Activated CD4-positive, alpha-beta T cell treated with anti-CD3 and anti-CD28 coated beads for 24 hours (primary cell): ENCODE measurements at regions not wholly inside any gene's neighbourhood (a gene's known extent, or its start where the extent isn't known, plus 50 kb on each side); places are given as distances from the start of the nearest gene placed in this dataset.

Experiments used
- DNase-seq, 2 donors: peaks; one replicate each; pipeline ENCODE4 v3.0.0-alpha.2; 2020; ENCODE audit warnings: low read depth in 2 of 2

GRCh38 chr6:163955756-163956155, 541.2 kb downstream of the QKI start:
- no peak for DNase-seq

- no peak for DNase-seq
Measured at GRCh38 chr6:163955096-163955495, 540.6 kb downstream of the QKI start.

- no peak for DNase-seq
Measured at GRCh38 chr6:163954088-163954775, 539.7 kb downstream of the QKI start.

GRCh38 chr6:163952005-163952404, 537.5 kb downstream of the QKI start:
- DNase-seq, result no peak

GRCh38 chr6:163951326-163951725, 536.8 kb downstream of the QKI start:
- DNase-seq, result no peak

GRCh38 chr6:163950159-163950558, 535.6 kb downstream of the QKI start:
- no peak for DNase-seq

- no peak for DNase-seq
Measured at GRCh38 chr6:163949431-163949830, 534.9 kb downstream of the QKI start.

- no peak for DNase-seq
Measured at GRCh38 chr6:163948250-163948649, 533.7 kb downstream of the QKI start.

- DNase-seq, result no peak
Measured at GRCh38 chr6:163947276-163947675, 532.8 kb downstream of the QKI start.

GRCh38 chr6:163946437-163946836, 531.9 kb downstream of the QKI start:
- DNase-seq, result no peak

GRCh38 chr6:163945808-163946207, 531.3 kb downstream of the QKI start:
- no peak for DNase-seq

- DNase-seq, result no peak
Measured at GRCh38 chr6:163944897-163945296, 530.4 kb downstream of the QKI start.

GRCh38 chr6:163943607-163944385, 529.3 kb downstream of the QKI start:
- DNase-seq, result no peak

- DNase-seq, result no peak
Measured at GRCh38 chr6:163942790-163943189, 528.3 kb downstream of the QKI start.

- DNase-seq, result no peak
Measured at GRCh38 chr6:163941624-163941976, 527.1 kb downstream of the QKI start.

- no peak for DNase-seq
Measured at GRCh38 chr6:163940705-163941623, 526.4 kb downstream of the QKI start.

GRCh38 chr6:163937071-163937470, 522.6 kb downstream of the QKI start:
- no peak for DNase-seq

- DNase-seq, result no peak
Measured at GRCh38 chr6:163935158-163935762, 520.7 kb downstream of the QKI start.

- DNase-seq, result no peak
Measured at GRCh38 chr6:163930012-163930411, 515.5 kb downstream of the QKI start.

- DNase-seq, result no peak
Measured at GRCh38 chr6:163929538-163929937, 515.0 kb downstream of the QKI start.

GRCh38 chr6:163926642-163927041, 512.1 kb downstream of the QKI start:
- no peak for DNase-seq

- DNase-seq, result no peak
Measured at GRCh38 chr6:163925839-163926238, 511.3 kb downstream of the QKI start.
